Keratinocyte (primary cell): ENCODE measurements at regions not wholly inside any gene's neighbourhood (a gene's known extent, or its start where the extent isn't known, plus 50 kb on each side); places are given as distances from the start of the nearest gene placed in this dataset.

Source experiments
- DNase-seq: peaks from one replicate; pipeline ENCODE4 v3.0.0-alpha.2; 2011; ENCODE audit warnings: low read depth, missing footprints, low spot score
- FAIRE-seq: peaks from 2 replicates; lab custom pipeline; 2011; peaks lifted over from hg19 to GRCh38; lab: Jason Lieb, UNC
- H2AFZ ChIP-seq: 2 replicates; pipeline ENCODE4 v1.6.0; 2012; ENCODE audit warnings: low read length, control low read depth, inconsistent platforms; ENCODE audit not compliant: control insufficient read depth
- H3K27ac ChIP-seq: 2 replicates; pipeline ENCODE4 v1.5.1; 2011; ENCODE audit warnings: low read length; ENCODE audit not compliant: control insufficient read depth, insufficient read depth
- H3K27me3 ChIP-seq: 3 replicates; pipeline ENCODE4 v1.6.0; 2011; ENCODE audit warnings: low read length; ENCODE audit not compliant: control insufficient read depth, insufficient read depth; ENCODE audit errors: extremely low read depth
- H3K36me3 ChIP-seq, 2 experiments: 2 replicates in 1 of 2; 3 replicates in 1 of 2; pipeline ENCODE4 v1.5.1; 2011; ENCODE audit warnings: low read length in 2 of 2, mild to moderate bottlenecking in 1 of 2; ENCODE audit not compliant: control insufficient read depth in 2 of 2, insufficient read depth in 2 of 2; ENCODE audit errors: extremely low read depth in 1 of 2
- H3K4me1 ChIP-seq: 3 replicates; pipeline ENCODE4 v1.5.1; 2011; ENCODE audit warnings: low read length; ENCODE audit not compliant: control insufficient read depth, insufficient read depth; ENCODE audit errors: extremely low read depth
- H3K4me2 ChIP-seq: 3 replicates; pipeline ENCODE4 v1.6.0; 2011; ENCODE audit warnings: low read depth, low read length; ENCODE audit not compliant: control insufficient read depth, insufficient read depth; ENCODE audit errors: extremely low read depth
- H3K4me3 ChIP-seq, 3 experiments: fragments of 200-600 bp in 1 of 3; sonication (generic) in 1 of 3; 2 replicates in 2 of 3; 3 replicates in 1 of 3; pipeline ENCODE4 v1.5.1; 2011 to 2016; ENCODE audit warnings: low read length in 3 of 3, mild to moderate bottlenecking in 3 of 3, control low read depth in 2 of 3, inconsistent platforms in 1 of 3, low read depth in 1 of 3, mixed read lengths in 1 of 3, mixed run types in 1 of 3, moderate library complexity in 1 of 3; ENCODE audit not compliant: control insufficient read depth in 2 of 3, insufficient read depth in 2 of 3; ENCODE audit errors: extremely low read depth in 1 of 3
- H3K79me2 ChIP-seq: 2 replicates; pipeline ENCODE4 v1.6.0; 2012; ENCODE audit warnings: low read length; ENCODE audit not compliant: control insufficient read depth, insufficient read depth
- H3K9ac ChIP-seq: 3 replicates; pipeline ENCODE4 v1.6.0; 2011; ENCODE audit warnings: low read length; ENCODE audit not compliant: control insufficient read depth, insufficient read depth; ENCODE audit errors: extremely low read depth
- H3K9me1 ChIP-seq: 3 replicates; pipeline ENCODE4 v1.6.0; 2011; ENCODE audit warnings: low read length; ENCODE audit not compliant: control insufficient read depth, insufficient read depth; ENCODE audit errors: extremely low read depth
- H3K9me3 ChIP-seq: 2 replicates; pipeline ENCODE4 v1.5.1; 2012; ENCODE audit warnings: low read depth, low read length; ENCODE audit not compliant: control insufficient read depth
- H4K20me1 ChIP-seq: 3 replicates; pipeline ENCODE4 v1.6.0; 2011; ENCODE audit warnings: low read length; ENCODE audit not compliant: control insufficient read depth, insufficient read depth; ENCODE audit errors: extremely low read depth
- CTCF ChIP-seq, 3 experiments: IDR thresholded peaks in 1 of 3; conservative IDR thresholded peaks in 1 of 3; optimal IDR thresholded peaks in 1 of 3; 2 replicates in 2 of 3; 3 replicates in 1 of 3; pipeline versions ENCODE3 to v1.5.1; 2011; ENCODE audit warnings: low read length in 3 of 3, mild to moderate bottlenecking in 3 of 3, moderate library complexity in 2 of 3, control low read depth in 1 of 3, inconsistent platforms in 1 of 3; ENCODE audit not compliant: insufficient read depth in 2 of 3; ENCODE audit errors: extremely low read depth in 1 of 3
- EZH2 ChIP-seq: IDR thresholded peaks from one replicate; pipeline ENCODE4 v1.6.1; 2012; ENCODE audit warnings: inconsistent platforms, mild to moderate bottlenecking, low read length, moderate library complexity
- dilution Hi-C: fragments of 300-500 bp; cut with MboI; formaldehyde crosslinking; loops from one replicate; pipeline ENCODE4 v1.7.0; 2020; ENCODE audit warnings: low sequenced_read_pairs; ENCODE audit not compliant: extremely low pct_ligation_motif_present

- H3K9me1 ChIP-seq, result no peaks in the 10 kb centered on the region
- no peaks in the 10 kb centered on the region for H3K36me3 ChIP-seq
- H3K4me1 ChIP-seq, result no peaks in the 10 kb centered on the region
- no peak overlapping the region for H2AFZ ChIP-seq
- no peak overlapping the region for H3K27ac ChIP-seq
- H3K27me3 ChIP-seq, result peaks cover 8% of the 10 kb centered on the region
- no peaks in the 10 kb centered on the region for H3K9me3 ChIP-seq
- FAIRE-seq (no peak), DNase-seq (no peak)
- TF ChIP-seq EZH2 (no peak), CTCF (optimal IDR thresholded peaks at IDR 0.05 in 1 of 3, IDR thresholded peaks at IDR 0.05 in 1 of 3, conservative IDR thresholded peaks at IDR 0.05 in 1 of 3; ENCODE audit: extremely low read depth in 1 of 3, insufficient read depth in 2 of 3, low read length in 3 of 3) (no peak)
- dilution Hi-C loops, result no loop called here
- H3K79me2 ChIP-seq, result no peaks in the 10 kb centered on the region
- no peaks in the 10 kb centered on the region for H4K20me1 ChIP-seq
- no peak overlapping the region for H3K4me2 ChIP-seq
- no peak overlapping the region for H3K4me3 ChIP-seq
- no peak overlapping the region for H3K9ac ChIP-seq
Observed at GRCh38 chrX:13927175-13927574, 102.5 kb downstream of the GEMIN8 start.

GRCh38 chrX:13923845-13924244, 105.8 kb downstream of the GEMIN8 start:
- dilution Hi-C loops, result no loop called here
- no peaks in the 10 kb centered on the region for H3K27me3 ChIP-seq
- H2AFZ ChIP-seq, result no peak overlapping the region
- DNase-seq (peak; percentile 1), FAIRE-seq (no peak)
- H4K20me1 ChIP-seq, result no peaks in the 10 kb centered on the region
- H3K9ac ChIP-seq, result no peak overlapping the region
- no peak overlapping the region for H3K4me3 ChIP-seq
- no peak overlapping the region for H3K4me2 ChIP-seq
- no peaks in the 10 kb centered on the region for H3K36me3 ChIP-seq
- no peaks in the 10 kb centered on the region for H3K79me2 ChIP-seq
- H3K4me1 ChIP-seq, result no peaks in the 10 kb centered on the region
- H3K9me3 ChIP-seq, result no peaks in the 10 kb centered on the region
- H3K9me1 ChIP-seq, result no peaks in the 10 kb centered on the region
- no peak overlapping the region for H3K27ac ChIP-seq
- peak in 1 of 3 experiments; percentile 29 for TF ChIP-seq CTCF (optimal IDR thresholded peaks at IDR 0.05 in 1 of 3, IDR thresholded peaks at IDR 0.05 in 1 of 3, conservative IDR thresholded peaks at IDR 0.05 in 1 of 3; ENCODE audit: extremely low read depth in 1 of 3, insufficient read depth in 2 of 3, low read length in 3 of 3)
- TF ChIP-seq EZH2, result no peak
